GM18511 (cell line): ENCODE measurements at regions not wholly inside any gene's neighbourhood (a gene's known extent, or its start where the extent isn't known, plus 50 kb on each side); places are given as distances from the start of the nearest gene placed in this dataset.

Experiments used
- ATAC-seq: cut with Tn5 transposase; IDR thresholded peaks from one replicate; pipeline ENCODE4 v1.9.1; 2021; ENCODE audit warnings: mild to moderate bottlenecking, moderate library complexity; ENCODE audit not compliant: unreplicated experiment

GRCh38 chrX:45758738-45759397 lies 558.2 kb upstream of the DIPK2B start:
- ATAC-seq, result peak; percentile 80

DNA sequence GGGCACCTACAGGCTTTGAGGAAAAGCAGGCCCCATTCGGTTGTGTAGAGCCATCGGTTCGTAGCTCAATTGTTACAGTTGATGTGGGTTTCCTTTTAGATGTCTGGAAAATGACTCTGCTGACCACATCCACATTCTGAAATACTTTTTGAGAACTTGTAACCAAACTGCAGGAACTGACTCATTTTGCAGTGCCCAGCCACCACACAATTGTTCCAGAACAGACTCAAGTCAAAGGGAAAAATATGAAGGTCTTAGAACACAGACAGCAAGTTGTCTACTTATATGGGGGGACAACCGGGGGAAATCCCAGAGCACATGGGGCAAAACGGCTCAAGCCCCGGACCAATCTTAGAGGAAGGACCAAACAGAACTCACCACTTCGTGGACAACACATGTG lies 557.6 kb upstream of the DIPK2B start:
- ATAC-seq, result peak; percentile 35

DNA sequence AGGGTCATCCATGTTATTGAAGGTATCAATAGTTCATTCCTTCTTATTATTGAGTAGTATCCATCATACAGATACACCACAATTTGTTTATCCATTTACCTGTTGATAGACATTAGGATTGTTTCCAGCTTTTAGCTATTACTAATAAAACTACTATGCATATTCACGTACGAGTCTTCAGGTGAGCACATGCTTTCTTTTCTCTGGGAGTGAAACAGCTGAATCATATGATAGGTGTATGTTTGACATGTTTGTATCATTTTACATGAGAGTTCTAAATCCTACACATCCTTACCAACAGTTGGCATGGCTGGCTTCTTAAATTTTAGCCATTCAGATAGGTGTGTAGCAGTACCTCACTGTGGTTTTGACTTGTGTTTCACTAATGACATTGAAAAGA lies 556.6 kb upstream of the DIPK2B start:
- ATAC-seq, result no peak

GRCh38 chrX:45756557-45756956 lies 555.9 kb upstream of the DIPK2B start:
- no peak for ATAC-seq

DNA sequence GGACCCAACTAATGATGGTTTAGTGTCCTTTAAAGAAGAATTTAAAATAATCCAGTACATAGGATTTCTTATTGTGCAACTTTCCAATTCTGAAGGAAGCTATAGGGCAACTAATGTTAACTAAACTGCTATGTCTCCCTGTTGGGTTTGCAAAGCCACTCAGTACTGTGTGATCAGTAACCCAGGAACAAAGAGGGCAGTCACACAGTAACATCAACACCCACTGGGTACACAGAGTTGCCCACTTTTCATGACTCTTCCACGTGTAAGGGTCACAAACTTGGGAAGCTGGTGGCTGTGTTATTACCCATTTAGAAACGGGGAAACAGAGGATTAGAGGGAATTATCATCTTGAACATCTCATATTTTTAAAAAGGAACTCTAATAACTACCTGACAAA lies 555.0 kb upstream of the DIPK2B start:
- no peak for ATAC-seq

DNA sequence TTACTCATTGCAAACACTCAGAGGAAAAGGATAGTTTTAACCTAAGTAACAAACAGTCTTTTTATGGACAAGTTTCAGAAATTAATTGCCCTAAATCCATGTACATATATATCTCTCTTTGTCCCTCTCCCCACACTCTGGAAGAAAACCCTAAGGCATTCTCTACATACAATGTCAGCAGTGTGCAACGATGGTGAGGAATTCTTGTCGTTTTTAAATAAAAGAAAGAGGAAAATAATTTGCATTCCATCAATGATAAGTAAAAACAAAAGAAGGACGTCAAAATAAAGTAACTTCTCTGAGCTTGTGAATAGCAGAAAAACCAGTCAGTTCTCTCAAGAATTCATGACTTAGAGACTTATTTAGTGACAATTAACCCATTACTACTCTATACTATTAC lies 550.5 kb upstream of the DIPK2B start:
- ATAC-seq, result no peak

DNA sequence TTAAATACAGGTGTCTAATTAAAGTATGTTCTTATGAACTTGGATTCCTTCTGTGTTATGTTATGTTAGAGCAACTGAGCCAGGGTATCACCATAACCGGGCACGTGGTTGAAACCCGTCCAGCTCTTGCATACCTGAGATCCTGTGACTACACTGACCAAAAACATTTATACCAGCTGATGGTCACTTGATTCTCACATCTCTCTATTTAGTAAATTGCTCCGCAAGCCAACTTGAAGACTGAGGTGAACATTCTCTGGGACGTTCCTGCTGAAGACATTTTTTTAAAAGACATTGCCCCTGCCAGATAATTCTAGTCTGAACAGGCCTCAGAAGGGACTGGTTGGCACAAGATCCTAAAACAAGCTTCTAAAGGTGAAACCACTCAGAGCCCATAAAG lies 550.0 kb upstream of the DIPK2B start:
- no peak for ATAC-seq

DNA sequence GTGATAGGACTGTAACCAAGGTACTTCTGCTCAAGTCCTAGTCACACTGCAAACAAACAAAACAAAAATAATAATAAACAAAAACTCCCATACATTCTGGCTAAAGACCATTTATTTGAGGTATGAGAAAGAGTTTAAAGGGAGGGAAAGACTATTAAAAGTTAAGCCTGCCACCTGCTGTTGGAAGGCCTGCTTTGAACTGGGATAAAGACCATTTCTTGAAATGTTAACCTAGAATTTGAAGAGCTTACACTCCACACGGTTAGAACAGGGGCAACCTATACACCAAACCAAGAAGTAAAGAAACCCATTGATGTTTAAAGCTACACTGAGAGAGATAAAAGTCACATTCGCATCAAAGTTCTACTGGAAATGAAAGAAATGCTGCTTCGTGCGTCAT lies 548.7 kb upstream of the DIPK2B start:
- ATAC-seq, result no peak

- ATAC-seq, result no peak
These were observed 547.7 kb upstream of the DIPK2B start for GRCh38 chrX:45748369-45748774.

DNA sequence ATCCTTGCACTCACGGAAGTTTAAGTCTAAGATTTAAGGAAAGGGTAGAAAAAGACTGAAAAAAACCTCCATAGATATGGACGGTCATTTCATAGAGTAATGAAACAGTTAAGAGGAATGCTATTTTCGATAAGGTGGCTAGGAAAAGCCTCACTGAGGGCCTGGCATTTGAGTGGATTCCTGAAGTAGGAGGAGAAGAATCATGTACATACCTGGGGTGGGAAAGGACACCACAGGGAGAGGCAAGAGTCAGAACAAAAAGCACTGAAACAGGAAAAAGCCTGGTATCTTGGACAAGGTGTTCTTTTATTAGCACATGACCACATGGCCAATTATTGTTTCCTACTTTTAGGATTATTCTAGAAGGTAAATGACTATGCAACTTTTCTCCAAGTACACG lies 547.2 kb upstream of the DIPK2B start:
- ATAC-seq, result no peak

DNA sequence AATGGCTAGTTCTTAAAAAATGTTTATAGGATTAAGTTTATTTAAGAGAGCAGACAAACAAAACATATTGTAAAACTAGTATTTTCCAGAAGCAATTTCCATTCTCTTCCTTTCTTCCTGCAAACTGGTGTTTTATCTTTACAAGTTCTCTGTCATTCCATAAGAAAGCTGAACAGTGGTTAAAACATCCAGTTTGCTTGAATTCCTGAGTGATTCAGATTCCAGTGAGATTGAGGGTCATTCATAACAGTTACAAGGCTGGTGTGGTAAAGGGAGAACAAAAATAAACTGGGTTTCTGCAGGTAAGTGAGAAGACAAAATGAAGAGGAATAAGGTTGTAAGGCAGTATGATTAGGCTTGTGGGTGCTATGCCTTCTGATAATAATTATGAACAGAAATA lies 544.8 kb upstream of the DIPK2B start:
- ATAC-seq, result no peak

DNA sequence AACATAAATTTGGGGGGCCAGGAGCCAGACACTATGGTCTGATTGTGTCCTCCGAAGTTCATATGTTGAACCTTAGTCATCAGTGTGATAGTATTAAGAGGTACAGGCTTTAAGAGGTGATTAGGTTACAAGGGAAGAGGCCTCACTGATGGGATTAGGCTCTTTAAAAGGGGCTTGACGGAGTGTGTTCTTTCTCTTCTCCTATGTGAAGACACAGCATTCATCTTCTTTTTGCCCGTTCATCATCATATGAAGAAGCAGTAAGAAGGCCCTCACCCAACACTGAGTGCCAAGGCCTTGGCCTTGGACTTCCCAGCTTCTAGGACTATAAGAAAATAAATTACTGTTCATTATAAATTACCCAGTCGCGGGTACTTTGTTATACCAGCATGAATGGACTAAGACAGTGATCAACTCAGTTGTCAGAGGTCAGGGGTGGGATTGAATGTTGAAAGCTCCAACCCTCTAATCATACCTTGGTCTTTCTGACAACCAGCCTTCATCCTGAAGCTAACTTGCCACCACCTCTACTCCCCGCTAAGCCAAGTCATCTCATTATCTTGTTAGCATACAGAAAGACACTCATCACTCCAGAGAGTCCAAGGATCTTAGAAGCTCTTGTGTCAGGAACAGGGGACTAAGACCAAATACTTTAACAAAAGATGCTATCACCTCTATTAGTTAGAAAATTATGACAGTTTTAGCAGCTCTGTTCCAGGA lies 543.4 kb upstream of the DIPK2B start:
- ATAC-seq, result no peak

DNA sequence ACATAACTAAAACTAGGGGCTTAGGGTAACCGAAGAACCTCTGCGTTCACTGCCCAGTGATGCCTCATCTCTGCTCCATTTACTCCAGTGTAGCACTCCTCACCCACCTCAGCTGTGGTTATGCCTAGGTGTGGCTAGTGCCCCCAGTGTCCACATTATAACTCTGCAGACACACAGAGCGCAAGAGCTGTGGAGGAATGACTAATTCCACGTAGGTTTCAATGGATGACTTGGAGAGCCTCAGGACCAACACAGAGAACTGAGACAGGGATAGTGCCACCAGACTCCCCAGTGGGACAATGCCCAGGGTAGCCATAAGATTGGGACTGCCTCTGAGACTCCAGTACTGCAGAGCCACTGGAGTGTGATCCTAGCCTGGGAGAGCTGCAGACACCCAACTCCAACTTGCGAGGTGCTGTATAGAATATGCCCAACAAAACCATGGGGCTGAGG lies 542.4 kb upstream of the DIPK2B start:
- no peak for ATAC-seq

GRCh38 chrX:45740291-45740690 lies 539.6 kb upstream of the DIPK2B start:
- ATAC-seq, result no peak

DNA sequence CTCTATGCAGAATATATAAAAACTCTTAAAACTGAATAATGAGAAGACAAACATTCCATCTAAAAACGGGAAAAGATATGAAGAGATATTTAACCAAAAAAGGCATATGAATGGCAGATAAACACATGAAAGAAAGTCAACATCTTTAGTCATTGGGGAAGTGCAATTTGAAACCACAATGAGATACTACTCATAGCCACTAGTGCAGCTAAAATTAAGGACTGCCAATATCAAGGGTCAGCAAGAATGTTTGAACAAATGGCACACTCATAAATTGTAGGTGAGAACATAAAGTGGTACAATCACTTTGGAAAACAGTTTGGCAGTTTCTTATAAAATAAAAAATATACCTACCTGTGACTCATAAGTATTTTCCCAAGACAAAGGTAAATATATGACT lies 534.9 kb upstream of the DIPK2B start:
- ATAC-seq, result no peak

DNA sequence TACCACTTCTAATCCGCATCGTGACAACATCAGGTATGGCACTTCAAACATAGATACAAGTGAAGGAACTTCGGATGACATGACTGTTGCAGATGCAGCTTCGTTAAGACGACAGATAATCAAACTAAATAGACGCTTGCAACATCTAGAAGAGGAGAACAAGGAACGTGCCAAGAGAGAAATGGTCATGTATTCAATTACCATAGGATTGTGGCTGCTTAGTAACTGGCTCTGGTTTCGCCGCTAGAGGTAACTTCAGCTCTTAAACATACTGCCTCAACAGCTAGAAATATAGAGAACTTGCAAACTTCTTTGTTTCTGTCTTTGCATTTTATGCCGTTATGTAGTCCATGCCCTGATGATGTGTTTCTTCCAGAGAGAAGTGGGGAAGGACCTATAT lies 530.8 kb upstream of the DIPK2B start:
- no peak for ATAC-seq

DNA sequence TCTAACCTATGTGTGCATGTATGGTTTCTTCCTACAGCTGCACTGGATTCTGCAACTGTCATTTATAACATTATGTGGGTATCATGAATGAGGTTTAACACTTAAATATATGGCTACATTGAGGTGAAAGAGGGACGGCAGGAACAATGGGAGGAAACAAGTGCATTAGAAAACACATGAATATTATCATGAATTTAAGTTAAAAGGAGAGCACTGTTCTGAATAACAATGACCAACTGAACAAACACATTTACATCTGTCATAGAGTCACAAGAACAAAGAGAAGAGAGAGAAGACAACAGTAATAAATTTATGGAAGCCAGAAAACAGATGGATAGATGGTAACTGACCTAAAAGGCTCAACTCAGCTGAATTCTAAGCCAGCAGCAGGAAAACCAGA lies 527.1 kb upstream of the DIPK2B start:
- ATAC-seq, result no peak

GRCh38 chrX:45722471-45722870 lies 521.8 kb upstream of the DIPK2B start:
- ATAC-seq, result no peak

- no peak for ATAC-seq
These were observed 519.2 kb upstream of the DIPK2B start for GRCh38 chrX:45719751-45720501.

DNA sequence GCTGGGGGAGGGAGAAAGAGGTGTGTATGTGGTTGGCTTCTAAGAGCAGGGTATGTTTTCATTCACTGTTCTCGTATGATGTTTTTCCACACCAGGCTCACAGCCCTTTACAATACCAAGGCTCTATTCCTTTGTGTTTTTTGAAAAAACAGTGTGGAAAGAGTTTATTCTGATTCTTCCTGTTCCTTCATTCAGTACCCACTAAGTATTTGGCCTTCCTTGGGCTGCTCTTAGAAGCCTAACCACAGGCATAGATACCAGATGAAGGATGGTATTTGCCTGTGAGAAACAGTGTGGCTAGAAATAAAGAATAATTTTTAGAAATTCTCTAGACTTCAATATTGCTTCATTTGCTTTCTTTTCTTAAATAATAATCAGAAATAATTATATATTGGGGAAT lies 518.0 kb upstream of the DIPK2B start:
- ATAC-seq, result no peak

DNA sequence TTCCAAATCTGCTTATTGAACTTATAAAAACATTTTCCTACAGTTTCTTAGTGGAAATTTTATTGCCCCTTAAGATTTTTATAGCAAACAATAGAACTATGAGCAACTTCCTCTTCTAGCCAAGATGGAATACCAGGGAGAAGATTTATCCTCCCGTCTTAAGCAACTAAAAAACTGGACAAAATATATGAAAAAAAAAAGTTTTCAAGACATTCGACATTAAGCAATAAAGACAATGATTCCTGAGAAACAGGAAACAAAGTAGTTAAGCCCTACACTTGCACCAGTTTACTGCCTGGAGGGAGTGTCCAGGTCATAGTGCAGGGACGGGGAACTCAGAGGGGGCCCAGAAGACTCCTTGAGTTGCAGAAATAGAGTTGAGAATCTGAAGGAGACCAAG lies 516.1 kb upstream of the DIPK2B start:
- no peak for ATAC-seq

- no peak for ATAC-seq
These were observed 515.1 kb upstream of the DIPK2B start for GRCh38 chrX:45715748-45716147.
